ENCODE measurements at regions not wholly inside any gene's neighbourhood (a gene's known extent, or its start where the extent isn't known, plus 50 kb on each side); places are given as distances from the start of the nearest gene placed in this dataset.

DNA sequence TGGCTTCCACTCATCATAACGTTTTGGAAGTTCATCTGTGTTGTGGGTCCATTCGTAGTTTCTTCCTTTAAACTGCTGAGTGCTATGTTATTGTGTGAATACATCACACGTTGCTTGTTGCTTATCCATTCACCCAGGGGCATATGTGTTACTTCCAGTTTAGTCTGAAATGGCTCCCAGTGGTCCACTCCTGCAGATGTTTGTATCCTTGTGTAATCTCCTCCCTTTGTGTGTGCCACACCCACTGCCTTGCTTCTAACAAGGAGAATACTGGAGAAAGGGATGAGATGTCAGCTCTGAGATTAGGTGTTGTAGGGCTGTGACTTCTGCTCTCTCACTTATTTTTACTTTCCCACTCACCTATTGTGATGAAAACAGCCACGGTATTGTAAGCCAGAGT, 239.1 kb upstream of the HABP2 start:
- Mint-ChIP-seq H3K27me3 (peaks cover 17% of the 10 kb centered on the region), H3K9me3 (no peaks in the 10 kb centered on the region), H3K4me3 (no peak overlapping the region), H3K4me1 (ENCODE audit: low read depth) (no peaks in the 10 kb centered on the region), H3K36me3 (ENCODE audit: low read depth) (no peaks in the 10 kb centered on the region), H3K27ac (no peak overlapping the region)
- DNase-seq: no peak

DNA sequence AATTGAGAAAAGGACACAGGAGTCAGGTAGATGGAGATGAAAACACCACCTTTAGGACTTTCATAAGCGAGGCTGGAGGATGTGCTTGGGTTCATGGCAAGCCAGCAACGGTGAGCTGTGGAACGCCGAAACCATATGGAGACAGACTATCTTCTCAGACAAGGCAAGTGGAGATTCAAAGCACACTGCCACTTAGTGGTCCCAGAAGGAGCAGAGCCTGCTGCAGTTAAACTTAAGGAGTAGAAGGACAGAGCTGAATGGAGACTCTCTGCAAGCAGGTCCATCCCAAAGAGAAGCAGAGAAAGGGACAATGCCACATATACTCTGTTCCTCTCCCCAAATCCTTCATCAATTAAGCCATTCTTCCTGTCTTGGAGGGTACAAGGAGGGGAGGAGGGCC, 236.3 kb upstream of the HABP2 start:
- no peak overlapping the region for H3K4me3 Mint-ChIP-seq
- H3K9me3 Mint-ChIP-seq: no peaks in the 10 kb centered on the region
- H3K27ac Mint-ChIP-seq: no peak overlapping the region
- H3K36me3 Mint-ChIP-seq (ENCODE audit: low read depth): no peaks in the 10 kb centered on the region
- no peak for DNase-seq
- H3K4me1 Mint-ChIP-seq (ENCODE audit: low read depth): no peaks in the 10 kb centered on the region
- H3K27me3 Mint-ChIP-seq: peaks cover 14% of the 10 kb centered on the region

DNA sequence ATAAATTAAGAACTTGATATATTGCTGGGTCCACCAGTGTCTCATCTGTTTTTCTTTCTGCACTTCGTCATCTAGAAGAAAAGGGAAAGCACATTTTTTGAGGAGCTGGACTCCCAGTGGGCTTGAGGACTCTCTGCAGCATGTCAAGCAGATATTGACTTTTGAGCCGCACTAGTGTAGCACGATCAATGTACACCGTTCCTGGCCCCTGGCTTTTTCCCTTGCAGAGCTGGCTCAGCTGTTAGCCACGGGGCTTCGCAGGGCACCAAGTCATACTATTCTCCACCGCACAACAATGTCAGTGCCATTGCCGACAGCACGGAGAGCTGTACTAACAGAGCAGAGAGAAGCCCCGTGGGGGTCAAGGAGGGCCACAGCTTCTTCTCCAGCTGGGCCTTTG, 235.4 kb upstream of the HABP2 start:
- Mint-ChIP-seq H3K27me3 (peaks cover 14% of the 10 kb centered on the region), H3K4me1 (ENCODE audit: low read depth) (no peaks in the 10 kb centered on the region), H3K9me3 (no peaks in the 10 kb centered on the region), H3K27ac (no peak overlapping the region), H3K36me3 (ENCODE audit: low read depth) (no peaks in the 10 kb centered on the region), H3K4me3 (no peak overlapping the region)
- DNase-seq: no peak

DNA sequence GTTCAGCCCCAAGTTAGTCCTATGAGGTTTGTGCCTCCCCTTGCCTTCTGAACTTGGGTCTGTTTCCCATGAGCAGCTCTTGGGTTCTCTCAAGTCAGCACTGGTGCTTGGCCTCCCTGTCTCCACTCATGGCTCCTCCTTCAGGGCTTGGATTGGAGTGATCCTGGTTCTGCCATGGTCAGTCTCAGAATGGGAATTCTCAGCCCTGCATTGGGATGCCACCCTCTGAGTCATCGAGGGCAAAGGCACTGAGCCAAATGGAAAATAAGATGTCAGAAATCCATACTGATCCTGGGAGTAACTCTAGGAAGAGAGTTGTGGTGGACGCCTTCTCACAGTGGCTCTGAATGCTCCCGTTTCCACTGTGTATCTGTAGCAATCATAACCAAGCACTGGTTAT, 233.4 kb upstream of the HABP2 start:
- no peak overlapping the region for H3K27ac Mint-ChIP-seq
- H3K4me1 Mint-ChIP-seq (ENCODE audit: low read depth): no peaks in the 10 kb centered on the region
- no peak overlapping the region for H3K4me3 Mint-ChIP-seq
- peaks cover 2% of the 10 kb centered on the region for H3K9me3 Mint-ChIP-seq
- H3K36me3 Mint-ChIP-seq (ENCODE audit: low read depth): no peaks in the 10 kb centered on the region
- H3K27me3 Mint-ChIP-seq: peaks cover 29% of the 10 kb centered on the region
- no peak for DNase-seq

DNA sequence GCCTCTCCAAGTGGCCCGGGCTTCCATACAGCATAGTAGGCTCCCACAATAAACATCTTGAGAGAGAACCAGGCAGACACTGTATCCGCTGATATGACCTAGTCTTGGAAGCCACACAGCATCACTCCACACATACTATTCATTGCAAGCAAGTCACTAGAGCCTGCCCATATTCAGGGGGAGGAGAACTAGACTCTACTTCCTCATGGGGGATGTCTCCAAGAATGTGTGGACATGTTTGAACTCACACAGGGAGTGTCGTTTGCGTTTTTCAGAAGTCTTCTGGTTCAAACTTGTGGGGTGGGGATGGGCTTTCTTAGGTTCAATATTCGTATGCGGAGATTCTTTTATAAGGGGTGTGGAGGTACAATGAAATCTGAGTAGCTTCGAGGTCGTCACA, 232.6 kb upstream of the HABP2 start:
- H3K9me3 Mint-ChIP-seq: peaks cover 2% of the 10 kb centered on the region
- H3K27me3 Mint-ChIP-seq: peaks cover 24% of the 10 kb centered on the region
- H3K4me3 Mint-ChIP-seq: no peak overlapping the region
- H3K27ac Mint-ChIP-seq: no peak overlapping the region
- no peaks in the 10 kb centered on the region for H3K4me1 Mint-ChIP-seq (ENCODE audit: low read depth)
- DNase-seq: no peak
- no peaks in the 10 kb centered on the region for H3K36me3 Mint-ChIP-seq (ENCODE audit: low read depth)

DNA sequence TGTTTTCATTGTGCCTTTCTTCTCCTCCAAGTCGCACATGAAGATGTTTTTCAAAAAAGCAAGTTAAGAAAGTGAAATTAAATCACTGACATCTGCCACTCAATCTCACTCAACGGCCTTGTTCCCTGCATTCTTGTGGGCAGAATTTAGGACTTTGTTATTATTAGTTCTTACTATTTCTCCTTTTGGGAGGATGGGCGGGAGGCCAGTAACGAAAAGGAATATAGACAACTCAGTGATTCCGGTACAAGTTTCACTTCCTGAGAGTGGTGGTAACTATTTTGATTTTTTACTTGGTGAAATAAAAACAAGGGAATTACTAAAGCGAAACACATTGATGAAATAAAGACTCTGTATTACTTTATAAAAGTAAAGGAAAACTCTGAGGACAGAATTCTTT, 231.9 kb upstream of the HABP2 start:
- H3K4me1 Mint-ChIP-seq (ENCODE audit: low read depth): peaks cover 2% of the 10 kb centered on the region
- DNase-seq: no peak
- no peaks in the 10 kb centered on the region for H3K36me3 Mint-ChIP-seq (ENCODE audit: low read depth)
- no peak overlapping the region for H3K4me3 Mint-ChIP-seq
- H3K9me3 Mint-ChIP-seq: peaks cover 2% of the 10 kb centered on the region
- H3K27ac Mint-ChIP-seq: no peak overlapping the region
- peaks cover 24% of the 10 kb centered on the region for H3K27me3 Mint-ChIP-seq

DNA sequence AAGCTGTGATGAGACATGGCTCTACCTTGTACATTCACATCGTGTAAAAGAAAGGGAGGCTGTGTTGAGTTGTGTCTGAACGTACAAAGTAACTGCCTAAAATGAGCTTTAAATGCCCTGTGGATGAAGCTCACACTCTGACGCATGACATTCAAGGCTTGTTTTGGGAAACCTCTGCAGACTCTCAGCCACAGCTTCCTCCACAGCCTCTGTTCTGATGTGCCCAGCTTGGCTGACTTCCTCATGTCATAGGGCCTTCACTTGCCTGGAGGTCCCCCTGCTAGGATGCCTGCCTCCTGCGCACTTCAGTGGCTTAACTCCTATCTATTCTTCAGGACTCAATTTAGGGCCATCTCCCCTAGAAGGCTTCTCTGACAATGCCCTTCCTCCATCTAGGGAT, 230.0 kb upstream of the HABP2 start:
- Mint-ChIP-seq H3K4me3 (no peak overlapping the region), H3K9me3 (peaks cover 2% of the 10 kb centered on the region), H3K27me3 (peaks cover 20% of the 10 kb centered on the region)

DNA sequence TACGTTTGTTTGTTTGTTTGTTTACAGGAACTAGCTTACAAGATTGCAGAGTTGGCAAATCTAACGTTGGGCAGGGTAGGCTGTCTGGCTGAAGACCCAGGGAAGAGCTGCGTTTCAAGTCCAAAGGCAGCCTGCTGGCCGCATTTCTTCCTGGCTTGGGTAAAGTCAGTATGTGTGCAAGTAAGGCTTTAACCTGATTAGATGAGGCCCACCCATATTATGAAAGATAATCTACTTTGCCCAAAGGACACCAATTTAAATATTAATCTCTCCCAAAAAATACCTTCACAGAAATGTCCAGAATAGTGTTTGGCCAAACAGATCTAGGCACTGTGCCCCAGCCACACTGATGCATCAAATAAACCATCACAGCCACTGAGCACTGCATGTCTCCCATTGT, 228.9 kb upstream of the HABP2 start:
- Mint-ChIP-seq H3K4me1 (ENCODE audit: low read depth) (peaks cover 8% of the 10 kb centered on the region), H3K27me3 (peaks cover 17% of the 10 kb centered on the region), H3K36me3 (ENCODE audit: low read depth) (no peaks in the 10 kb centered on the region), H3K9me3 (peaks cover 2% of the 10 kb centered on the region), H3K27ac (no peak overlapping the region), H3K4me3 (no peak overlapping the region)
- no peak for DNase-seq

More for the DNA sequence above, 230.0 kb upstream of the HABP2 start:
- H3K36me3 Mint-ChIP-seq (ENCODE audit: low read depth): no peaks in the 10 kb centered on the region
- H3K27ac Mint-ChIP-seq: no peak overlapping the region
- DNase-seq: no peak
- peaks cover 8% of the 10 kb centered on the region for H3K4me1 Mint-ChIP-seq (ENCODE audit: low read depth)

DNA sequence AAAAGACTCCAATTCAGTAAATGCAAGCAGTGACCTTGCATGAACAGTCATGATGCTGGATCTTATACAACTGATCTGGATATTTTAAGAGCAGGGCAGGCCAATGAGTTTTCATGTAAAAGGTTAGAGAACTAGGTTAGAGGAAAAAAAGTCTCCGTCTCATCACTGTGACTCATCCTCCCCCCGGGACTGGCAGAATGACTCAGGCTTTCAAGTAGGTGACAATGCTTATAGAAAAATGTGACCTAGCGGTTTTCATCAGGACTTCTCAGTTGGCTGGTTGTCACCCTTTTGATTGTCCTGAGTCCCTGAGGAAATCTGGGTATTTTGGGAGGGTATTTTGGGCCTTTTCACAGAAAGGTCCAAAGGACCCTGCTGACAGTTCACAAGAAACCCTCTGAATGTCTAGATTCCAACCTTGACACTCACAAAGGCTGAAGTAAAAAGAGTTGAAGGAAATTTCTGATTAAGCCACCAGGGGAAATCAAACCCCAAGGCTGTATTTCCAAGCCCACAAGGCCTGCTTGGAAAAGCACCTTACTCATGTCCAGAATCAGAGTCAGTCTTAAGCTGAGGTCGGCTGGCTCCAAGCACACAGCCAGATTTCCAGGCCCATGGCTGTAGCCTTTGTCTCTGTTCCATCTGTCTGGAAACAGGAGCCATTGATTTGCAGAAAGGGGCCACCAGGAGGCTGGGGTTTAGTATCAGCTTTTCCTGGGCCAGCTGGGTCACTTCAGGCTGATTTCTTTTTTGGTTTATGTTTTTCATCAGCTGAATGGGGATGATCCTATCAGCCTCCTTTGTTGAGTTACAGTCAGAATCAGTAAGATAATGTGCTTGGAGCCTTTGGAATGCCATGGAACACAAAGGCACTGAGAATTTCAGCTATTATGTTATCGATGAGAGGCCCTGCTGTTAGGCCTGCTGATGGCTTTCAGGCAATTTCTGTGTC, 226.4 kb upstream of the HABP2 start:
- H3K36me3 Mint-ChIP-seq (ENCODE audit: low read depth): no peaks in the 10 kb centered on the region
- peak; percentile 34 for DNase-seq
- H3K27ac Mint-ChIP-seq: no peak overlapping the region
- peaks cover 21% of the 10 kb centered on the region for H3K27me3 Mint-ChIP-seq
- no peak overlapping the region for H3K4me3 Mint-ChIP-seq
- peaks cover 2% of the 10 kb centered on the region for H3K9me3 Mint-ChIP-seq
- peaks cover 8% of the 10 kb centered on the region for H3K4me1 Mint-ChIP-seq (ENCODE audit: low read depth)

DNA sequence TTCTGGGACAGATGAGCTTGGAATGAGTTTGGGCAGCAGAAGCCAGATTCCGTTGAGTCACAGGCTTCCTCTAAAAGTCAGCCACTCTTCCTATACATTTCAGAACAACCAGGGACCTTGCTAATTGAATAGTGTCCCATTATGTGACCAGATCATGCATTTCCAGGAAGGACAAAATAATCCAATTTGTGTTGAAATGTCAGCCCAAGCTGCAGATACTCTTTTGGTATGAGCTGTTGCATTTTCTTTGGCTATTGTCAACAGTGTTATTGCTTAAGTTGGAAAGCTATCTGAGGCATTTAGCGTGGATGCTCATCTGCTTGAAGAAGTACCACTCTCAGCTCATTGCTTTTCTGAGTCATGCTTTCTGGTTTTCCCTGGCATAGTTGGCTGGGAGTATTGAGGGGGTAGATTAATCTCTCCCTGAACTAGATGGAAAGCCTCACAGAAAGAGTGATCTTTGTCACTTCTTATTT, 223.7 kb upstream of the HABP2 start:
- H3K27ac Mint-ChIP-seq: no peak overlapping the region
- no peak overlapping the region for H3K4me3 Mint-ChIP-seq
- no peak for DNase-seq
- peaks cover 8% of the 10 kb centered on the region for H3K4me1 Mint-ChIP-seq (ENCODE audit: low read depth)
- no peaks in the 10 kb centered on the region for H3K36me3 Mint-ChIP-seq (ENCODE audit: low read depth)
- H3K9me3 Mint-ChIP-seq: peaks cover 4% of the 10 kb centered on the region
- H3K27me3 Mint-ChIP-seq: peaks cover 11% of the 10 kb centered on the region

DNA sequence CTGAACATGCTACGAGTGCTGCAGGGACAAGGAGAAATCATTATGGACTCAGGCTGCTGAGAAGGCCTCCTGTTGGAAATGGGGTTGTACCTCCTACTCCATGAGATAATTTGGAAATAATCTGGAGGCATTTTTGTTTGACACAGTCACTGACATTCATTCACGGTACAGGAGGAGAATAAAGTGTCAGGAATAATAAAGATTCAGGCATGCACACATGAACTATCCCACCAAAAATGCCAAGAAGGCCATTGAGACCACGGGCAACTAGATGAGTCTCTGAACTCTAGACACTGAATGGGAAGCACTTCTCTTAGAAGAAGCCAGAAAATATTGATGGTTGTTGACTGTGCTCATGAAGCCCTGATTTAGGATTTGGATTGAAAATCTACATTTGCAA, 220.9 kb upstream of the HABP2 start:
- Mint-ChIP-seq H3K4me1 (ENCODE audit: low read depth) (no peaks in the 10 kb centered on the region), H3K4me3 (no peak overlapping the region), H3K9me3 (peaks cover 3% of the 10 kb centered on the region), H3K27me3 (peaks cover 8% of the 10 kb centered on the region), H3K36me3 (ENCODE audit: low read depth) (no peaks in the 10 kb centered on the region), H3K27ac (no peak overlapping the region)
- no peak for DNase-seq

DNA sequence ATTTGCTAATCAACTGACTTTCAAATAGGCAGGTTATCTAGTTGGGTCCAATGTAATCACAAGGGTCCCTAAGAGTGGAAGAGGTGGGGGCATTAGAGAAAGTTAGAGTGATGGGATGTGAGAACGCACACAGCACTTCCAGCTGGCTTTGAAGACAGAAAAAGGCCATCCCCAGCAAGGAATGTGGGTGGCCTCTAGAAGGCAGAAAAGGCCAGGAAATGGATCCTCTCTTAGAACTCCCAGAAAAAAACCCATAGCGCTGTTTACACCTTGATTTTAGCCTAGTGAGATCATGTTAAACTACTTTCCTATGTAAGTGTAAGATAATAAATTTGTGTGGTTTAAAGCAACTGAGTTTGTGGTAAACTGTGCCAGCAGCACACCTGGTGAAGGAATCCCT, 219.5 kb upstream of the HABP2 start:
- Mint-ChIP-seq H3K4me1 (ENCODE audit: low read depth) (no peaks in the 10 kb centered on the region), H3K36me3 (ENCODE audit: low read depth) (no peaks in the 10 kb centered on the region), H3K4me3 (no peak overlapping the region), H3K27ac (no peak overlapping the region), H3K27me3 (peaks cover 8% of the 10 kb centered on the region), H3K9me3 (peaks cover 3% of the 10 kb centered on the region)
- no peak for DNase-seq

DNA sequence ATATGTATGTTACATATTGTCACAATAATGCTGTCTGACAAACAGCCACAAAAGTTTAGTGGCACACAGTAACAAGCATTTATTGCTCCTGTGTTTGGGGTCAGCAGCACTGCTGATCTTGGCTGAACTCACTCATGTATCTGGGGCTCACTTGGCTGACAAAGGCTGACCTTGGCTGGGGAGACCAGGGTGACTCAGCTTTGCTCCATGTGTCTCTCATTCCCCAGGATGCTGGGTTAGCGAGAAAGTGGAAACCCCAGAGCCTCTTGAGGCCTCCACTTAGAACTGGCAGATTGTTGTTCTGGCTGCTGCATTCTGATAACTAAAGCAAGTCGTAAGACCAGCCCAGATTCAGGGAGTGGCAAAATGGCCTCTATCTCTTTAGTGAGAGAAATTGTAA, 217.3 kb upstream of the HABP2 start:
- DNase-seq: no peak
- no peak overlapping the region for H3K27ac Mint-ChIP-seq
- peaks cover 9% of the 10 kb centered on the region for H3K27me3 Mint-ChIP-seq
- no peak overlapping the region for H3K4me3 Mint-ChIP-seq
- H3K36me3 Mint-ChIP-seq (ENCODE audit: low read depth): no peaks in the 10 kb centered on the region
- peaks cover 3% of the 10 kb centered on the region for H3K9me3 Mint-ChIP-seq
- H3K4me1 Mint-ChIP-seq (ENCODE audit: low read depth): no peaks in the 10 kb centered on the region

DNA sequence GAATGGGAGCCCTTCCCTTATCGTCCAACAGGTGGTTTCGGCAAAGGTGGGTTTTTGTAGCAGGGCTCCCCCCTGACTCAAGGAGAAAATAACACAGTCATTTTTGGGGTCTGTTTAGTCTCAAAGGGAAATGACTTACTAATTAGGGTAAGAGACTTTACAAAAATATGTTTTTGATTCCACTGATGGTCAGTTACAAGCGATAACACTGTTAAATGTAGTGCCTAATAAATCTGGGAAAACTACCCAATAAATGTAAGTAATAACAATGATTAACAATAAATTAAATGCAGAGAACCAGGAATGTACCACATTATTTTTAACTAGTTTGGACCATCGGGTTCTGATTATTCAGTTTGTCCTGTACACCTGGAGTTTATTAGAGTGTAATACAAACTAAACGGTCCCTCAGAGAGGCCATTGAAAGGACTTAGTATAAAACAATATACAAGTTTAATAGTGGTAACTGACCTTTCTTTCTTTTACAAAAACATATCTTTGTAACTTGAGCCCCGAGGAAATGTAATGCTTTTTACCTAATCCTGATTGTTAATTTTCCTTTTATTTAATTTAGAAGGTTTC, 216.2 kb upstream of the HABP2 start:
- H3K9me3 Mint-ChIP-seq: peaks cover 3% of the 10 kb centered on the region
- H3K36me3 Mint-ChIP-seq (ENCODE audit: low read depth): no peaks in the 10 kb centered on the region
- H3K27me3 Mint-ChIP-seq: peaks cover 10% of the 10 kb centered on the region
- no peaks in the 10 kb centered on the region for H3K4me1 Mint-ChIP-seq (ENCODE audit: low read depth)
- H3K27ac Mint-ChIP-seq: no peak overlapping the region
- no peak for DNase-seq
- no peak overlapping the region for H3K4me3 Mint-ChIP-seq

DNA sequence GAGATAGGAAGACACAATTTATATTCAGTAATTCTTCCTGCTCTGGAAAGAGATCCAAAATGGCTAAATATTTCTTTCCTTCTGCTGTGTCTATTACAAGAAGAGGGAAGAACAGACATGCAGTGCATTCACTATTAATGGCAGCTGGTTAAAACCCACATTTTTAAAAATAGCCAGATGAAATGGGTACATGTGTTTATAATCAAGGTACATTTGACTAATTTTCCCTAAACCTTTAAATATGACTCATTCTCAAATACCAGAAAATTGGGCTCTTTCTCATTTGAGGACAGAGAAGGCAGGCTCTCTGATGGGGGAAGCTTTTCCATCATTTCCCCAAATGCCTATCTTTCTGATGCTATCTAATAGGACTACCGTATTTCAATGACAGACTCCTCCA, 215.7 kb upstream of the HABP2 start:
- peaks cover 3% of the 10 kb centered on the region for H3K9me3 Mint-ChIP-seq
- no peaks in the 10 kb centered on the region for H3K36me3 Mint-ChIP-seq (ENCODE audit: low read depth)

More for the DNA sequence above, 215.7 kb upstream of the HABP2 start:
- Mint-ChIP-seq H3K4me3 (no peak overlapping the region), H3K27me3 (peaks cover 10% of the 10 kb centered on the region), H3K27ac (no peak overlapping the region), H3K4me1 (ENCODE audit: low read depth) (no peaks in the 10 kb centered on the region)
- DNase-seq: no peak
